ENCODE measurements at regions not wholly inside any gene's neighbourhood (a gene's known extent, or its start where the extent isn't known, plus 50 kb on each side); places are given as distances from the start of the nearest gene placed in this dataset.

DNA sequence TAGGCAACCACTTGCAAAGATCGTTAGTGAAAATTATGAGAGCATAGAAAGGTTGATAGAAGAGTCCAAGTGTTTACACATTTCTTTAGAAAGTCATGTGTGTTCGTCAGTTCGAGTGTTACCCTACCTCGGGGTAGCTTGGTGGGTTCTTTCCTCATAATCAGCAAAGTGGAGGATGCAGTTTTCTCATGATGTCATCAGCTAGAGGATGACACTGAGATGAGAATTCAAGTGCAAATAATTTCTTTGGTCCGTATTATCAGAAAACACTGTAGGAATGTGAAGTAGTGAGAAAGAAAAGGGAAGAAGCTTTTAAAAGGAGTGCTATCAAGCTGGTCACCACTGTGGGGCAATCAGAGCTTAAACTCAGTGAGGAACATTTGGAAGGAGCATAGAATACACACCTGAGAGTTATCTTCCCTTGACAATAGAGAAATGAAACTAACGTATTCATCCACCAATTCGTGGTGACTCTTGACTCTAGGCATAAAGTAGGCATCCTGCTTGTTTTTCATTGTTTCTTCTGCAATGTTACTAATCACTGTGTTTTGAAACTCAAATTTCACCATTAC lies 1340.9 kb upstream of the TMEM132C start:
- H3K27ac Mint-ChIP-seq = no peak overlapping the region
- Histone ChIP-seq H3K9ac (ENCODE audit: low read length) (no peak overlapping the region), H3K79me2 (ENCODE audit: control insufficient read depth, insufficient read depth, low read length) (no peaks in the 10 kb centered on the region), H3K9me3 (ENCODE audit: control extremely low read depth in 1 of 3, control insufficient read depth in 2 of 3, insufficient read depth in 1 of 3, low read length in 2 of 3) (peaks cover 0 to 3% (median 0%) of the 10 kb centered on the region in 3 donors), H3K4me2 (replicated peaks; ENCODE audit: low read depth, low read length, poor library complexity, severe bottlenecking) (no peak overlapping the region), H3K36me3 (replicated peaks in 1 of 2; ENCODE audit: control extremely low read depth in 1 of 2, control insufficient read depth in 1 of 2, extremely low read depth in 1 of 2, insufficient read depth in 2 of 2, low read length in 1 of 2) (no peaks in the 10 kb centered on the region), H3K4me3 (ENCODE audit: control extremely low read depth in 1 of 5, extremely low read depth in 1 of 5, insufficient read depth in 1 of 5, low read depth in 2 of 5, low read length in 4 of 5) (no peak overlapping the region), H4K20me1 (ENCODE audit: control insufficient read depth, insufficient read depth, low read length, poor library complexity, severe bottlenecking) (no peaks in the 10 kb centered on the region), H3K27ac (ENCODE audit: low read length in 2 of 2) (no peak overlapping the region), H3K27me3 (replicated peaks in 1 of 4; ENCODE audit: control extremely low read depth in 1 of 4, control insufficient read depth in 3 of 4, insufficient read depth in 4 of 4, low read length in 3 of 4) (no peaks in the 10 kb centered on the region), H3K4me1 (ENCODE audit: control insufficient read depth in 2 of 2, insufficient read depth in 2 of 2, low read length in 2 of 2) (no peaks in the 10 kb centered on the region), H2AFZ (ENCODE audit: insufficient read depth, low read depth, low read length, poor library complexity, severe bottlenecking) (no peak overlapping the region)
- ChIA-PET CTCF (no interaction called here), POLR2A (no interaction called here)
- H3K9me3 Mint-ChIP-seq (ENCODE audit: insufficient read depth) = no peaks in the 10 kb centered on the region
- no peak for DNase-seq
- 72% methylated on average over 6 of the region's 7 CpGs for WGBS (ENCODE audit: insufficient coverage)
- intact Hi-C loops (cut with micrococcal nuclease) = no loop called here
- no peak overlapping the region for H3K4me3 Mint-ChIP-seq
- no peaks in the 10 kb centered on the region for H3K27me3 Mint-ChIP-seq
- TF ChIP-seq EZH2 (IDR thresholded peaks at IDR 0.05; ENCODE audit: borderline replicate concordance, insufficient read depth, low read depth, low read length, poor library complexity, severe bottlenecking) = no peak
- TF ChIP-seq, protein P1, sequence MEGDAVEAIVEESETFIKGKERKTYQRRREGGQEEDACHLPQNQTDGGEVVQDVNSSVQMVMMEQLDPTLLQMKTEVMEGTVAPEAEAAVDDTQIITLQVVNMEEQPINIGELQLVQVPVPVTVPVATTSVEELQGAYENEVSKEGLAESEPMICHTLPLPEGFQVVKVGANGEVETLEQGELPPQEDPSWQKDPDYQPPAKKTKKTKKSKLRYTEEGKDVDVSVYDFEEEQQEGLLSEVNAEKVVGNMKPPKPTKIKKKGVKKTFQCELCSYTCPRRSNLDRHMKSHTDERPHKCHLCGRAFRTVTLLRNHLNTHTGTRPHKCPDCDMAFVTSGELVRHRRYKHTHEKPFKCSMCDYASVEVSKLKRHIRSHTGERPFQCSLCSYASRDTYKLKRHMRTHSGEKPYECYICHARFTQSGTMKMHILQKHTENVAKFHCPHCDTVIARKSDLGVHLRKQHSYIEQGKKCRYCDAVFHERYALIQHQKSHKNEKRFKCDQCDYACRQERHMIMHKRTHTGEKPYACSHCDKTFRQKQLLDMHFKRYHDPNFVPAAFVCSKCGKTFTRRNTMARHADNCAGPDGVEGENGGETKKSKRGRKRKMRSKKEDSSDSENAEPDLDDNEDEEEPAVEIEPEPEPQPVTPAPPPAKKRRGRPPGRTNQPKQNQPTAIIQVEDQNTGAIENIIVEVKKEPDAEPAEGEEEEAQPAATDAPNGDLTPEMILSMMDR (IDR thresholded peaks at IDR 0.05) = no peak
- no peaks in the 10 kb centered on the region for H3K4me1 Mint-ChIP-seq
- ATAC-seq (ENCODE audit: low read depth) = no peak

DNA sequence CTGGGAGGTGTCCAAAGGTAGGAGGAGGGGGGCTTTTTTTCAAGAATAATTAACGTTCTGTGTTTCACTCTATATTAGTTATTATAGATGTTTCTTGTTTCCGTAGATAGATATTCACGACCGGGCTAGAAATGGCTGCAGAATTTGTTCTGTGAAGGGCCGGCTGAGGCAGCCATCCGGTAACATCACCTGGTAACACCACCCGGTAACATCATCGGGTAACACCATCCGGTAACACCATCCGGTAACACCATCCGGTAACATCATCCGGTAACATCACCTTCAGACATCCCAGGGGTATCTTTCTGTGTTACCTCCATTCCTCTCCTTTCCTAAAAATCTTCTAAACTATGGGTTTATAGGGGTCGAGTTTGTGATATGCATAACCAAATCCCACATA lies 1336.7 kb upstream of the TMEM132C start:
- over 99% methylated on average over 9 of the region's 13 CpGs for WGBS (ENCODE audit: insufficient coverage)
- Mint-ChIP-seq H3K9me3 (ENCODE audit: insufficient read depth) (no peaks in the 10 kb centered on the region), H3K27me3 (no peaks in the 10 kb centered on the region), H3K4me3 (no peak overlapping the region), H3K27ac (no peak overlapping the region), H3K4me1 (no peaks in the 10 kb centered on the region)
- intact Hi-C loops (cut with micrococcal nuclease) = no loop called here
- no peaks in the 10 kb centered on the region for H3K36me3 ChIP-seq (replicated peaks in 1 of 2; ENCODE audit: control extremely low read depth in 1 of 2, control insufficient read depth in 1 of 2, extremely low read depth in 1 of 2, insufficient read depth in 2 of 2, low read length in 1 of 2)
- ATAC-seq (ENCODE audit: low read depth) (no peak), DNase-seq (no peak)
- H3K27ac ChIP-seq (ENCODE audit: low read length in 2 of 2) = no peak overlapping the region
- H3K4me1 ChIP-seq (ENCODE audit: control insufficient read depth in 2 of 2, insufficient read depth in 2 of 2, low read length in 2 of 2) = no peaks in the 10 kb centered on the region
- H3K9ac ChIP-seq (ENCODE audit: low read length) = no peak overlapping the region
- no peaks in the 10 kb centered on the region for H3K27me3 ChIP-seq (replicated peaks in 1 of 4; ENCODE audit: control extremely low read depth in 1 of 4, control insufficient read depth in 3 of 4, insufficient read depth in 4 of 4, low read length in 3 of 4)
- no peak overlapping the region for H2AFZ ChIP-seq (ENCODE audit: insufficient read depth, low read depth, low read length, poor library complexity, severe bottlenecking)
- H4K20me1 ChIP-seq (ENCODE audit: control insufficient read depth, insufficient read depth, low read length, poor library complexity, severe bottlenecking) = no peaks in the 10 kb centered on the region
- TF ChIP-seq, protein P1 (IDR thresholded peaks at IDR 0.05) = no peak
- no peak for TF ChIP-seq EZH2 (IDR thresholded peaks at IDR 0.05; ENCODE audit: borderline replicate concordance, insufficient read depth, low read depth, low read length, poor library complexity, severe bottlenecking)
- no peak overlapping the region for H3K4me3 ChIP-seq (ENCODE audit: control extremely low read depth in 1 of 5, extremely low read depth in 1 of 5, insufficient read depth in 1 of 5, low read depth in 2 of 5, low read length in 4 of 5)
- H3K9me3 ChIP-seq (ENCODE audit: control extremely low read depth in 1 of 3, control insufficient read depth in 2 of 3, insufficient read depth in 1 of 3, low read length in 2 of 3) = no peaks in the 10 kb centered on the region
- ChIA-PET CTCF (no interaction called here), POLR2A (no interaction called here)
- no peak overlapping the region for H3K4me2 ChIP-seq (replicated peaks; ENCODE audit: low read depth, low read length, poor library complexity, severe bottlenecking)
- no peaks in the 10 kb centered on the region for H3K79me2 ChIP-seq (ENCODE audit: control insufficient read depth, insufficient read depth, low read length)

All from B cell (primary cell).